ENCODE measurements at regions not wholly inside any gene's neighbourhood (a gene's known extent, or its start where the extent isn't known, plus 50 kb on each side); places are given as distances from the start of the nearest gene placed in this dataset.

GRCh38 chrY:15465880-15466279, 941.6 kb downstream of the NLGN4Y start:
- TF ChIP-seq CTCF (IDR thresholded peaks at IDR 0.05; ENCODE audit: borderline replicate concordance, extremely low read depth, low read length, poor library complexity, severe bottlenecking) (no peak), EZH2 (IDR thresholded peaks at IDR 0.05; ENCODE audit: borderline replicate concordance, low read depth, low read length, severe bottlenecking) (no peak)
